Spleen (tissue), 7 donors: ENCODE measurements at regions not wholly inside any gene's neighbourhood (a gene's known extent, or its start where the extent isn't known, plus 50 kb on each side); places are given as distances from the start of the nearest gene placed in this dataset.

Source experiments
- POLR2A ChIP-seq, 3 donors: fragments of 450-650 bp; IDR thresholded peaks; one replicate each; pipeline ENCODE4 v1.5.1; 2017; ENCODE audit warnings: antibody characterized with exemption in 3 of 3, mild to moderate bottlenecking in 1 of 3
- POLR2AphosphoS5 ChIP-seq, 3 donors: sonication (generic); formaldehyde crosslinking; IDR thresholded peaks; one replicate each; pipeline ENCODE4 v1.5.1; 2017; ENCODE audit warnings: antibody characterized with exemption in 3 of 3
- TF ChIP-seq, protein P1 (sequence below), 11 experiments: fragments of 200-600 bp in 7 of 11; fragments of 450-650 bp in 4 of 11; sonication (generic) in 4 of 11; IDR thresholded peaks in 8 of 11; conservative IDR thresholded peaks in 3 of 11; 1 replicate in 7 of 11; 2 replicates in 4 of 11; pipeline versions ENCODE4 v1.4.0 to v1.8.0; 2016 to 2021; ENCODE audit warnings: antibody characterized with exemption in 11 of 11, inconsistent platforms in 4 of 11, mild to moderate bottlenecking in 1 of 11
- donor health status: DM: no; HTN: no; CAD: no; lungs with moderate emphysema.
- donor health status: DM: no; HTN: no; CAD: no.
- donor health status: DM: no; HTN: no; CAD: no.

DNA sequence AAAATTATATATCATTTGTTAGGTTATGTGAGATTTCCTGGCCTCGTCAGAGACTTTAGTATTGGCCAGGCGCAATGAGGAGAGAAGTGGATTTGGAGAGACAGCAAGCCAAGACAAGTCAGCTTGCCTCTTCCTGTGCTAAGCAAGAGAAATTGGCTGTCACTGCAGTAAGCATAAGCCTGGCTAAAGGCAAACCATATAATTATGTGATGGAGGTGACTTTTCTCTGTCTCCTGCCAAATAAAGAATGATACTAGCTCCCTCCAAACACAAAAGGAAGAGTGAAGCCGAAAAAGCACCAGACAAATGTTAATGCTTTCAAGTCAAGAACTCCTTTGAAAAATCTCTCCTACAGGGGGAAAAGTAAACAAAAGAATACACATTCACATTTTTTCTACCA, 2246.0 kb downstream of the ARAP2 start:
- TF ChIP-seq, protein P1, sequence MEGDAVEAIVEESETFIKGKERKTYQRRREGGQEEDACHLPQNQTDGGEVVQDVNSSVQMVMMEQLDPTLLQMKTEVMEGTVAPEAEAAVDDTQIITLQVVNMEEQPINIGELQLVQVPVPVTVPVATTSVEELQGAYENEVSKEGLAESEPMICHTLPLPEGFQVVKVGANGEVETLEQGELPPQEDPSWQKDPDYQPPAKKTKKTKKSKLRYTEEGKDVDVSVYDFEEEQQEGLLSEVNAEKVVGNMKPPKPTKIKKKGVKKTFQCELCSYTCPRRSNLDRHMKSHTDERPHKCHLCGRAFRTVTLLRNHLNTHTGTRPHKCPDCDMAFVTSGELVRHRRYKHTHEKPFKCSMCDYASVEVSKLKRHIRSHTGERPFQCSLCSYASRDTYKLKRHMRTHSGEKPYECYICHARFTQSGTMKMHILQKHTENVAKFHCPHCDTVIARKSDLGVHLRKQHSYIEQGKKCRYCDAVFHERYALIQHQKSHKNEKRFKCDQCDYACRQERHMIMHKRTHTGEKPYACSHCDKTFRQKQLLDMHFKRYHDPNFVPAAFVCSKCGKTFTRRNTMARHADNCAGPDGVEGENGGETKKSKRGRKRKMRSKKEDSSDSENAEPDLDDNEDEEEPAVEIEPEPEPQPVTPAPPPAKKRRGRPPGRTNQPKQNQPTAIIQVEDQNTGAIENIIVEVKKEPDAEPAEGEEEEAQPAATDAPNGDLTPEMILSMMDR (IDR thresholded peaks at IDR 0.05 in 8 of 11, conservative IDR thresholded peaks at IDR 0.05 in 3 of 11) = no peak
- TF ChIP-seq POLR2A (IDR thresholded peaks at IDR 0.05) (no peak), POLR2AphosphoS5 (IDR thresholded peaks at IDR 0.05) (no peak)
